ENCODE measurements at regions not wholly inside any gene's neighbourhood (a gene's known extent, or its start where the extent isn't known, plus 50 kb on each side); places are given as distances from the start of the nearest gene placed in this dataset.
A peak's percentile ranks its signal among the peaks of the same experiment; 100 is the strongest.

- Histone ChIP-seq H3K4me2 (ENCODE audit: low read length) (no peak overlapping the region), H4K20me1 (ENCODE audit: insufficient read depth, low read length) (no peaks in the 10 kb centered on the region), H3K9ac (ENCODE audit: low read length) (no peak overlapping the region), H3K4me3 (ENCODE audit: low read length) (no peak overlapping the region), H3K9me3 (ENCODE audit: insufficient read depth, low read length) (no peaks in the 10 kb centered on the region), H3K4me1 (ENCODE audit: low read length) (peaks cover 20% of the 10 kb centered on the region), H3K36me3 (replicated peaks; ENCODE audit: low read depth, low read length) (no peaks in the 10 kb centered on the region), H2AFZ (ENCODE audit: low read depth, low read length) (no peak overlapping the region), H3K27me3 (ENCODE audit: low read depth, low read length) (peaks cover 16% of the 10 kb centered on the region; the same call in 1 of the 2 replicates), H3K27ac (ENCODE audit: low read length) (no peak overlapping the region), H3K79me2 (ENCODE audit: low read length) (no peaks in the 10 kb centered on the region)
- TF ChIP-seq EZH2phosphoT487 (IDR thresholded peaks at IDR 0.05; ENCODE audit: low read depth) (no peak), CTCF (IDR thresholded peaks at IDR 0.05; ENCODE audit: low read depth, low read length) (no peak)
These were observed 94.2 kb upstream of the IPO9 start for GRCh38 chr1:201734786-201735185.

GRCh38 chr1:201736707-201737320, 92.1 kb upstream of the IPO9 start:
- H3K27ac ChIP-seq (ENCODE audit: low read length): no peak overlapping the region
- no peak overlapping the region for H2AFZ ChIP-seq (ENCODE audit: low read depth, low read length)
- no peak for TF ChIP-seq EZH2phosphoT487 (IDR thresholded peaks at IDR 0.05; ENCODE audit: low read depth)
- no peak for TF ChIP-seq CTCF (IDR thresholded peaks at IDR 0.05; ENCODE audit: low read depth, low read length)
- no peaks in the 10 kb centered on the region for H3K36me3 ChIP-seq (replicated peaks; ENCODE audit: low read depth, low read length)
- peaks cover 33% of the 10 kb centered on the region for H3K27me3 ChIP-seq (ENCODE audit: low read depth, low read length)
- no peak overlapping the region for H3K9ac ChIP-seq (ENCODE audit: low read length)
- H3K4me2 ChIP-seq (ENCODE audit: low read length): peak overlapping the region; percentile 44
- H3K4me1 ChIP-seq (ENCODE audit: low read length): peaks cover 27% of the 10 kb centered on the region
- H3K79me2 ChIP-seq (ENCODE audit: low read length): no peaks in the 10 kb centered on the region
- 0 out of 2 replicates have a peak overlapping the region, but pooled peaks have one; percentile 13 for H3K4me3 ChIP-seq (ENCODE audit: low read length)
- no peaks in the 10 kb centered on the region for H3K9me3 ChIP-seq (ENCODE audit: insufficient read depth, low read length)
- no peaks in the 10 kb centered on the region for H4K20me1 ChIP-seq (ENCODE audit: insufficient read depth, low read length)

- Histone ChIP-seq H4K20me1 (ENCODE audit: insufficient read depth, low read length) (no peaks in the 10 kb centered on the region), H3K4me3 (ENCODE audit: low read length) (0 out of 2 replicates have a peak overlapping the region, but pooled peaks have one; percentile 13), H3K4me1 (ENCODE audit: low read length) (peaks cover 27% of the 10 kb centered on the region), H3K27ac (ENCODE audit: low read length) (no peak overlapping the region), H3K36me3 (replicated peaks; ENCODE audit: low read depth, low read length) (no peaks in the 10 kb centered on the region), H3K9ac (ENCODE audit: low read length) (no peak overlapping the region), H3K27me3 (ENCODE audit: low read depth, low read length) (peaks cover 40% of the 10 kb centered on the region), H3K4me2 (ENCODE audit: low read length) (peak overlapping the region; percentile 44), H3K9me3 (ENCODE audit: insufficient read depth, low read length) (no peaks in the 10 kb centered on the region), H2AFZ (ENCODE audit: low read depth, low read length) (no peak overlapping the region), H3K79me2 (ENCODE audit: low read length) (no peaks in the 10 kb centered on the region)
- TF ChIP-seq CTCF (IDR thresholded peaks at IDR 0.05; ENCODE audit: low read depth, low read length) (no peak), EZH2phosphoT487 (IDR thresholded peaks at IDR 0.05; ENCODE audit: low read depth) (no peak)
These were observed 91.5 kb upstream of the IPO9 start for GRCh38 chr1:201737352-201738060.

GRCh38 chr1:201739080-201739479, 89.9 kb upstream of the IPO9 start:
- Histone ChIP-seq H3K36me3 (replicated peaks; ENCODE audit: low read depth, low read length) (no peaks in the 10 kb centered on the region), H3K4me1 (ENCODE audit: low read length) (peaks cover 27% of the 10 kb centered on the region), H3K27me3 (ENCODE audit: low read depth, low read length) (peaks cover 48% of the 10 kb centered on the region), H2AFZ (ENCODE audit: low read depth, low read length) (peak overlapping the region; percentile 75), H3K9ac (ENCODE audit: low read length) (peak overlapping the region; percentile 44), H3K79me2 (ENCODE audit: low read length) (no peaks in the 10 kb centered on the region), H4K20me1 (ENCODE audit: insufficient read depth, low read length) (no peaks in the 10 kb centered on the region), H3K4me3 (ENCODE audit: low read length) (peak overlapping the region; percentile 78), H3K4me2 (ENCODE audit: low read length) (peak overlapping the region; percentile 82), H3K27ac (ENCODE audit: low read length) (no peak overlapping the region), H3K9me3 (ENCODE audit: insufficient read depth, low read length) (no peaks in the 10 kb centered on the region)
- TF ChIP-seq EZH2phosphoT487 (IDR thresholded peaks at IDR 0.05; ENCODE audit: low read depth) (no peak), CTCF (IDR thresholded peaks at IDR 0.05; ENCODE audit: low read depth, low read length) (no peak)

Data from OCI-LY3 (cell line).